Lung microvascular endothelial cell (primary cell): ENCODE measurements at regions not wholly inside any gene's neighbourhood (a gene's known extent, or its start where the extent isn't known, plus 50 kb on each side); places are given as distances from the start of the nearest gene placed in this dataset.

ENCODE experiments used
- DNase-seq, 2 donors: peaks; one replicate each; pipeline versions ENCODE4 v3.0.0 to v3.0.0-alpha.2; 2010; ENCODE audit warnings: low read depth in 2 of 2

- DNase-seq: no peak
Observed at GRCh38 chr15:94677202-94677790, 445.9 kb downstream of the MCTP2 start.

- no peak for DNase-seq
Observed at GRCh38 chr15:94682171-94682570, 450.8 kb downstream of the MCTP2 start.

- peak; percentile 71 to 80 for DNase-seq
Observed at GRCh38 chr15:94683902-94684301, 452.5 kb downstream of the MCTP2 start.

- no peak for DNase-seq
Observed at GRCh38 chr15:94691169-94691568, 459.8 kb downstream of the MCTP2 start.

- peak in 1 of 2 donors; percentile 28 for DNase-seq
Observed at GRCh38 chr15:94692710-94693109, 461.3 kb downstream of the MCTP2 start.

- DNase-seq: no peak
Observed at GRCh38 chr15:94700211-94700610, 468.9 kb downstream of the MCTP2 start.

GRCh38 chr15:94701281-94701985 lies 470.1 kb downstream of the MCTP2 start:
- DNase-seq: peak; percentile 75 to 84

- peak; percentile 88 to 89 for DNase-seq
Observed at GRCh38 chr15:94703596-94703995, 472.2 kb downstream of the MCTP2 start.

- DNase-seq: peak; percentile 6 to 73
Observed at GRCh38 chr15:94704421-94704820, 473.1 kb downstream of the MCTP2 start.

GRCh38 chr15:94704946-94705345 lies 473.6 kb downstream of the MCTP2 start:
- DNase-seq: peak in 1 of 2 donors; percentile 77

- no peak for DNase-seq
Observed at GRCh38 chr15:94709319-94709718, 478.0 kb downstream of the MCTP2 start.

GRCh38 chr15:94722024-94722636 lies 490.8 kb downstream of the MCTP2 start:
- DNase-seq: no peak

- DNase-seq: no peak
Observed at GRCh38 chr15:94723801-94724200, 492.4 kb downstream of the MCTP2 start.

GRCh38 chr15:94731286-94731685 lies 499.9 kb downstream of the MCTP2 start:
- DNase-seq: no peak

- DNase-seq: no peak
Observed at GRCh38 chr15:94734460-94734859, 503.1 kb downstream of the MCTP2 start.

- DNase-seq: peak in 1 of 2 donors; percentile 25
Observed at GRCh38 chr15:94736236-94736635, 504.9 kb downstream of the MCTP2 start.

GRCh38 chr15:94739639-94740038 lies 508.3 kb downstream of the MCTP2 start:
- DNase-seq: no peak

GRCh38 chr15:94740469-94740868 lies 509.1 kb downstream of the MCTP2 start:
- no peak for DNase-seq

GRCh38 chr15:94743668-94744067 lies 512.3 kb downstream of the MCTP2 start:
- DNase-seq: peak; percentile 5 to 72

GRCh38 chr15:94744080-94744793 lies 512.9 kb downstream of the MCTP2 start:
- DNase-seq: no peak

- DNase-seq: no peak
Observed at GRCh38 chr15:94745371-94745770, 514.0 kb downstream of the MCTP2 start.

GRCh38 chr15:94747510-94747909 lies 516.1 kb downstream of the MCTP2 start:
- no peak for DNase-seq
